NB4 (cell line): ENCODE measurements at regions not wholly inside any gene's neighbourhood (a gene's known extent, or its start where the extent isn't known, plus 50 kb on each side); places are given as distances from the start of the nearest gene placed in this dataset.
A peak's percentile ranks its signal among the peaks of the same experiment; 100 is the strongest.

Experiments used
- DNase-seq: peaks from one replicate; pipeline ENCODE4 v3.0.0; 2010; ENCODE audit warnings: low read depth
- H3K4me3 ChIP-seq: one replicate; pipeline ENCODE4 v1.5.1; 2011; ENCODE audit warnings: mild to moderate bottlenecking, low read depth, low read length, moderate library complexity
- MYC ChIP-seq: IDR thresholded peaks from 2 replicates; pipeline ENCODE4 v1.6.1; 2011; ENCODE audit warnings: low read depth, low read length
- POLR2A ChIP-seq: IDR thresholded peaks from 2 replicates; pipeline ENCODE4 v1.6.1; 2011; ENCODE audit warnings: mild to moderate bottlenecking; ENCODE audit not compliant: insufficient read length; ENCODE audit errors: extremely low read depth
- TF ChIP-seq, protein P1 (sequence below): IDR thresholded peaks from 2 replicates; pipeline ENCODE4 v1.6.1; 2011; ENCODE audit warnings: low read depth, low read length
- TF ChIP-seq, protein P2 (sequence below): IDR thresholded peaks from one replicate; pipeline ENCODE4 v1.5.1; 2012; ENCODE audit warnings: low read depth, low read length

DNA sequence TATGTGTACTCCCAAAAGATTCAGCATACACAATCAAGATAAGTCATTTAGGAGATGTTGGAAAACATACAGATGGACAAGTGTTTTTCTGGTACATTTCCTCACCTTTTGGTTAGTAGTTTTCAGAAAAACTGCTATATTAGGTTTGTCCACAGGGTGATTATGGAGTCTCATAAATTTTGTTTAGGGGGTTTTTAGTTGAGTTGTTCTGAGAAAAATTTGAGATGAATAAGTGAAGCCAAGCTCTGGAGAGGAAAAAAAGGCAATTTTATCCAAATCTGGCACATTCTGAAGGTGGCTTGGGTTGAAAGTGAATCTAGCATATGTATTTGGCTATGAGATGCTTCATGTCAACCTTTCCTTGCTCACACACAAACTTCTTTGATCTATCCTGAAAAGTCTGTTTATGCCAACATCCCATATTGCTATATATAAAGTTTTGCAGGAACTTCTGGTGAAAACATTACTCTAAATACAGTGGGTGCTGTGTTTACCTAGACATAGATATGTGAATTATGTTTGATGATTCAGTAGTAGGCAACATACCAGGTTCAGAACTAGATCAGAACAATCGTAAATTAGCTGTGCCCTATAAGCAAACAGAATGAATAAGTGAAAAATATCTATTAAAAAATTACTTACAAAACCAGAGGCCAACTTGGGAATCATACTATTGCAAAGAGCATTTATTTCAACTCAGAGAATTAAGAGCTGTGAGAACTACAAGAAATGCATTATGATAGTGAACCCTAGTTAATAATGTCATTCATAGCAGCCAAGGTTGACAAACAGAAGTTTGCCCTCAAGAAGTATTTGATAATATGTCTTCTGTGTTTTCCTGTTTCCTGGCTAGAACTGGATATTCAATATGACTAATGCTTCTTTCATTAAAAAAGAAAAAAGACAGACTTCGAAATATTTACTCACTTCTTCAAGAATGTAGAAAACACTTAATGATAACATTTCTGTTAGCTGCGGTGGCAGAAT lies 552.0 kb downstream of the IRS1 start:
- no peak overlapping the region for H3K4me3 ChIP-seq
- no peak for DNase-seq
- TF ChIP-seq, protein P1, sequence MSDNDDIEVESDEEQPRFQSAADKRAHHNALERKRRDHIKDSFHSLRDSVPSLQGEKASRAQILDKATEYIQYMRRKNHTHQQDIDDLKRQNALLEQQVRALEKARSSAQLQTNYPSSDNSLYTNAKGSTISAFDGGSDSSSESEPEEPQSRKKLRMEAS: no peak
- TF ChIP-seq, protein P2, sequence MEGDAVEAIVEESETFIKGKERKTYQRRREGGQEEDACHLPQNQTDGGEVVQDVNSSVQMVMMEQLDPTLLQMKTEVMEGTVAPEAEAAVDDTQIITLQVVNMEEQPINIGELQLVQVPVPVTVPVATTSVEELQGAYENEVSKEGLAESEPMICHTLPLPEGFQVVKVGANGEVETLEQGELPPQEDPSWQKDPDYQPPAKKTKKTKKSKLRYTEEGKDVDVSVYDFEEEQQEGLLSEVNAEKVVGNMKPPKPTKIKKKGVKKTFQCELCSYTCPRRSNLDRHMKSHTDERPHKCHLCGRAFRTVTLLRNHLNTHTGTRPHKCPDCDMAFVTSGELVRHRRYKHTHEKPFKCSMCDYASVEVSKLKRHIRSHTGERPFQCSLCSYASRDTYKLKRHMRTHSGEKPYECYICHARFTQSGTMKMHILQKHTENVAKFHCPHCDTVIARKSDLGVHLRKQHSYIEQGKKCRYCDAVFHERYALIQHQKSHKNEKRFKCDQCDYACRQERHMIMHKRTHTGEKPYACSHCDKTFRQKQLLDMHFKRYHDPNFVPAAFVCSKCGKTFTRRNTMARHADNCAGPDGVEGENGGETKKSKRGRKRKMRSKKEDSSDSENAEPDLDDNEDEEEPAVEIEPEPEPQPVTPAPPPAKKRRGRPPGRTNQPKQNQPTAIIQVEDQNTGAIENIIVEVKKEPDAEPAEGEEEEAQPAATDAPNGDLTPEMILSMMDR: no peak
- TF ChIP-seq POLR2A: no peak
- TF ChIP-seq MYC: no peak

DNA sequence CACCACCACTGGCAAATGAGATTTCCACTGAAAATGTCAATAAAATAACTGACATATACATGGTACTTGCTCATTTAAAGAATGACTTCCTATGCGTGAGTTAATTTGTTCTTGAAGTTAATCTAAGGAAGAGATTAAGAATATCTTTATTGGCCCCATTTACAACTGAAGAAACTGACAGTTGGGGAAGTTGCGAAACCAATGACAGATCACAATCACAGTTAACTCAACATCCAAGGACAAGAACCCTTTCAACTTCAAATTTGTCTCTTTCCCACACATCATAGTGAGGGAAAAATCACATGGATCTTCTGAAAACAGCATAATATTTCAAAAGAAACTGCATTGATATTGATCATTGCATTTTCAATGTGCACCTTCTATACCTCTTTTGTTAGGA lies 565.4 kb downstream of the IRS1 start:
- H3K4me3 ChIP-seq: no peak overlapping the region
- TF ChIP-seq, protein P1: no peak
- TF ChIP-seq, protein P2: no peak
- TF ChIP-seq POLR2A (no peak), MYC (no peak)
- peak; percentile 37 for DNase-seq

DNA sequence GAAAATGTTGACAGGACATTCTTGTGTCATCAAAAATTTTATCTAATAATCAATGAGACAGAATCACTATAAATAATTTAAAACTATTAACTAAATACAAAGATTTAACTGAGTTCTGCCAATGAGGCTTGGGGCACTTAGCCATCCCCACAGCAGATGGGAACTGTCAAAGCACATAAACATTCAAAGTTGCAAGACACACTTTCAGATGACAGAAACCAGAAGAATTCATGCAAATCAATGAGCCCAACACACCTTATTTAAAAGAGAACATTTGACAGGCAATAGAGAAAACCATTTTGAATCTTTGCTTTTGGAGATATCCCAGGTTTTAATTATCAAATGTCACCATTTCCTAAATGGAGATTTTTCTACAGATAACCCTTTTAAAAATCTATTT lies 566.2 kb downstream of the IRS1 start:
- TF ChIP-seq, protein P2: no peak
- TF ChIP-seq MYC: no peak
- TF ChIP-seq, protein P1: no peak
- TF ChIP-seq POLR2A: no peak
- no peak overlapping the region for H3K4me3 ChIP-seq
- no peak for DNase-seq

DNA sequence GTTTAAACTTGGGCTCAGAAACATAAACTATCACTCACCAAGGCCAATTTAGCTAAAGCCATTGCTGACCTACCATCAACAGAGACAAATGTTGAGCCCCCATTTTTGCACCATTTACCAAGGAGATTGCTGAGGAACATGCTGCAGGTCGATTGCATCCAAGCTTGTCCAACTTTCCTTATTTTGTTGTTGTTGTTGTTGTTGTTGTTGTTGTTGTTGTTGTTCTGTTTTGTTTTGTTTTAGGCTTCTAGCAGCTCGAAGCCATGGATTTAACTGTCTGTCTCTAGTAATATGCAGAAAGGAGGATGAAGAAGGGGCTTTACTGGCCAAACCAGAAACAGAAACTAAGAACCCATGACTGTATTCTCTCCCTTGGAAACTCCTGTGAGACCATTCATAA lies 571.5 kb downstream of the IRS1 start:
- H3K4me3 ChIP-seq: no peak overlapping the region
- TF ChIP-seq, protein P2: no peak
- TF ChIP-seq MYC (no peak), POLR2A (no peak)
- TF ChIP-seq, protein P1: no peak
- DNase-seq: no peak

DNA sequence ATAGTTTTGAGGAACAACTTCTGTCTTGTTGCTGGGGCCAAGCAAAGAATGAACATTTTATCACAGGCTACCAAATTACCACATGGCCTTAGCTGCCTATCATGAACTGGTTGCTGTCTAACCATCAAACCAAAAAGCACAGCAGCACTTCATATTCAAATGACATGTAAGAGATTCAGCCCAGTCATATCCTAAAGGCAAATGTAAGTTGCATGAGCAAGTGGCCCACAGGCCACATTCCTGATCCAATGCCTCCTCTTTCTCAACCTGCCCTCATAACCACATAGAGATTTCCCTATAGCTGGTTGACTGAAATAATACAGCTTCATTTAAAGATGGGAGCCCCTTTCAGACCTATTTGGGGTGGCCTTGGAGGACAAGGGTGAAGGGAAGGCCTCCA lies 572.3 kb downstream of the IRS1 start:
- no peak overlapping the region for H3K4me3 ChIP-seq
- TF ChIP-seq MYC (no peak), POLR2A (no peak)
- TF ChIP-seq, protein P1: no peak
- TF ChIP-seq, protein P2: no peak
- DNase-seq: no peak
